ENCODE measurements at regions not wholly inside any gene's neighbourhood (a gene's known extent, or its start where the extent isn't known, plus 50 kb on each side); places are given as distances from the start of the nearest gene placed in this dataset.

- no peak overlapping the region for H3K9ac ChIP-seq (ENCODE audit: low read length)
- no peaks in the 10 kb centered on the region for H3K36me3 ChIP-seq (ENCODE audit: control insufficient read depth, low read depth, low read length)
- no peak overlapping the region for H3K4me3 ChIP-seq (ENCODE audit: low read length)
- H3K27ac ChIP-seq (ENCODE audit: low read length): no peak overlapping the region
- no peaks in the 10 kb centered on the region for H3K27me3 ChIP-seq (ENCODE audit: control insufficient read depth, insufficient read depth, low read length)
- H3K9me3 ChIP-seq (ENCODE audit: control insufficient read depth, low read depth, low read length): peaks cover 78% of the 10 kb centered on the region
- H3K4me1 ChIP-seq (ENCODE audit: control insufficient read depth, low read depth, low read length): no peaks in the 10 kb centered on the region
Observed at GRCh38 chr20:56060486-56060885, 55.2 kb upstream of the CBLN4 start.

GRCh38 chr20:56069016-56069415 lies 63.7 kb upstream of the CBLN4 start:
- Histone ChIP-seq H3K9ac (ENCODE audit: low read length) (no peak overlapping the region), H3K27me3 (ENCODE audit: control insufficient read depth, insufficient read depth, low read length) (no peaks in the 10 kb centered on the region), H3K36me3 (ENCODE audit: control insufficient read depth, low read depth, low read length) (no peaks in the 10 kb centered on the region), H3K4me3 (ENCODE audit: low read length) (no peak overlapping the region), H3K4me1 (ENCODE audit: control insufficient read depth, low read depth, low read length) (no peaks in the 10 kb centered on the region), H3K27ac (ENCODE audit: low read length) (no peak overlapping the region), H3K9me3 (ENCODE audit: control insufficient read depth, low read depth, low read length) (peaks cover 82% of the 10 kb centered on the region)

- H3K27me3 ChIP-seq (ENCODE audit: control insufficient read depth, insufficient read depth, low read length): no peaks in the 10 kb centered on the region
- no peak overlapping the region for H3K9ac ChIP-seq (ENCODE audit: low read length)
- no peaks in the 10 kb centered on the region for H3K4me1 ChIP-seq (ENCODE audit: control insufficient read depth, low read depth, low read length)
- peaks cover 79% of the 10 kb centered on the region for H3K9me3 ChIP-seq (ENCODE audit: control insufficient read depth, low read depth, low read length)
- H3K4me3 ChIP-seq (ENCODE audit: low read length): no peak overlapping the region
- no peak overlapping the region for H3K27ac ChIP-seq (ENCODE audit: low read length)
- no peaks in the 10 kb centered on the region for H3K36me3 ChIP-seq (ENCODE audit: control insufficient read depth, low read depth, low read length)
Observed at GRCh38 chr20:56072165-56072564, 66.8 kb upstream of the CBLN4 start.

- Histone ChIP-seq H3K27me3 (ENCODE audit: control insufficient read depth, insufficient read depth, low read length) (no peaks in the 10 kb centered on the region), H3K36me3 (ENCODE audit: control insufficient read depth, low read depth, low read length) (no peaks in the 10 kb centered on the region), H3K4me3 (ENCODE audit: low read length) (no peak overlapping the region), H3K27ac (ENCODE audit: low read length) (no peak overlapping the region), H3K4me1 (ENCODE audit: control insufficient read depth, low read depth, low read length) (no peaks in the 10 kb centered on the region), H3K9ac (ENCODE audit: low read length) (no peak overlapping the region), H3K9me3 (ENCODE audit: control insufficient read depth, low read depth, low read length) (peaks cover 75% of the 10 kb centered on the region)
Observed at GRCh38 chr20:56088375-56088774, 83.1 kb upstream of the CBLN4 start.

GRCh38 chr20:56091628-56092234 lies 86.4 kb upstream of the CBLN4 start:
- H3K4me3 ChIP-seq (ENCODE audit: low read length): no peak overlapping the region
- H3K9me3 ChIP-seq (ENCODE audit: control insufficient read depth, low read depth, low read length): peaks cover 73% of the 10 kb centered on the region
- H3K36me3 ChIP-seq (ENCODE audit: control insufficient read depth, low read depth, low read length): no peaks in the 10 kb centered on the region
- no peak overlapping the region for H3K9ac ChIP-seq (ENCODE audit: low read length)
- no peaks in the 10 kb centered on the region for H3K27me3 ChIP-seq (ENCODE audit: control insufficient read depth, insufficient read depth, low read length)
- H3K4me1 ChIP-seq (ENCODE audit: control insufficient read depth, low read depth, low read length): no peaks in the 10 kb centered on the region
- H3K27ac ChIP-seq (ENCODE audit: low read length): no peak overlapping the region

- Histone ChIP-seq H3K36me3 (ENCODE audit: control insufficient read depth, low read depth, low read length) (no peaks in the 10 kb centered on the region), H3K9me3 (ENCODE audit: control insufficient read depth, low read depth, low read length) (peaks cover 71% of the 10 kb centered on the region), H3K9ac (ENCODE audit: low read length) (no peak overlapping the region), H3K27me3 (ENCODE audit: control insufficient read depth, insufficient read depth, low read length) (no peaks in the 10 kb centered on the region), H3K4me3 (ENCODE audit: low read length) (no peak overlapping the region), H3K27ac (ENCODE audit: low read length) (no peak overlapping the region), H3K4me1 (ENCODE audit: control insufficient read depth, low read depth, low read length) (no peaks in the 10 kb centered on the region)
Observed at GRCh38 chr20:56094228-56094627, 88.9 kb upstream of the CBLN4 start.

- Histone ChIP-seq H3K4me3 (ENCODE audit: low read length) (no peak overlapping the region), H3K9ac (ENCODE audit: low read length) (no peak overlapping the region), H3K27me3 (ENCODE audit: control insufficient read depth, insufficient read depth, low read length) (no peaks in the 10 kb centered on the region), H3K36me3 (ENCODE audit: control insufficient read depth, low read depth, low read length) (no peaks in the 10 kb centered on the region), H3K27ac (ENCODE audit: low read length) (no peak overlapping the region), H3K4me1 (ENCODE audit: control insufficient read depth, low read depth, low read length) (no peaks in the 10 kb centered on the region), H3K9me3 (ENCODE audit: control insufficient read depth, low read depth, low read length) (peaks cover 82% of the 10 kb centered on the region)
Observed at GRCh38 chr20:56098981-56099500, 93.7 kb upstream of the CBLN4 start.

GRCh38 chr20:56111961-56112730 lies 106.8 kb upstream of the CBLN4 start:
- Histone ChIP-seq H3K36me3 (ENCODE audit: control insufficient read depth, low read depth, low read length) (no peaks in the 10 kb centered on the region), H3K9ac (ENCODE audit: low read length) (no peak overlapping the region), H3K27ac (ENCODE audit: low read length) (no peak overlapping the region), H3K4me1 (ENCODE audit: control insufficient read depth, low read depth, low read length) (no peaks in the 10 kb centered on the region), H3K4me3 (ENCODE audit: low read length) (no peak overlapping the region), H3K27me3 (ENCODE audit: control insufficient read depth, insufficient read depth, low read length) (no peaks in the 10 kb centered on the region), H3K9me3 (ENCODE audit: control insufficient read depth, low read depth, low read length) (peaks cover 71% of the 10 kb centered on the region)

GRCh38 chr20:56117350-56117749 lies 112.0 kb upstream of the CBLN4 start:
- Histone ChIP-seq H3K4me3 (ENCODE audit: low read length) (no peak overlapping the region), H3K27me3 (ENCODE audit: control insufficient read depth, insufficient read depth, low read length) (no peaks in the 10 kb centered on the region), H3K36me3 (ENCODE audit: control insufficient read depth, low read depth, low read length) (no peaks in the 10 kb centered on the region), H3K4me1 (ENCODE audit: control insufficient read depth, low read depth, low read length) (no peaks in the 10 kb centered on the region), H3K27ac (ENCODE audit: low read length) (no peak overlapping the region), H3K9ac (ENCODE audit: low read length) (no peak overlapping the region), H3K9me3 (ENCODE audit: control insufficient read depth, low read depth, low read length) (peaks cover 88% of the 10 kb centered on the region)

GRCh38 chr20:56121850-56122249 lies 116.5 kb upstream of the CBLN4 start:
- H3K4me3 ChIP-seq (ENCODE audit: low read length): no peak overlapping the region
- H3K4me1 ChIP-seq (ENCODE audit: control insufficient read depth, low read depth, low read length): no peaks in the 10 kb centered on the region
- no peak overlapping the region for H3K9ac ChIP-seq (ENCODE audit: low read length)
- H3K9me3 ChIP-seq (ENCODE audit: control insufficient read depth, low read depth, low read length): peaks cover 82% of the 10 kb centered on the region
- H3K36me3 ChIP-seq (ENCODE audit: control insufficient read depth, low read depth, low read length): no peaks in the 10 kb centered on the region
- no peaks in the 10 kb centered on the region for H3K27me3 ChIP-seq (ENCODE audit: control insufficient read depth, insufficient read depth, low read length)
- no peak overlapping the region for H3K27ac ChIP-seq (ENCODE audit: low read length)

- H3K9me3 ChIP-seq (ENCODE audit: control insufficient read depth, low read depth, low read length): peaks cover 78% of the 10 kb centered on the region
- H3K4me3 ChIP-seq (ENCODE audit: low read length): no peak overlapping the region
- H3K4me1 ChIP-seq (ENCODE audit: control insufficient read depth, low read depth, low read length): no peaks in the 10 kb centered on the region
- no peaks in the 10 kb centered on the region for H3K27me3 ChIP-seq (ENCODE audit: control insufficient read depth, insufficient read depth, low read length)
- no peak overlapping the region for H3K9ac ChIP-seq (ENCODE audit: low read length)
- H3K36me3 ChIP-seq (ENCODE audit: control insufficient read depth, low read depth, low read length): no peaks in the 10 kb centered on the region
- no peak overlapping the region for H3K27ac ChIP-seq (ENCODE audit: low read length)
Observed at GRCh38 chr20:56143759-56144158, 104.8 kb upstream of the MC3R start.

- H3K27ac ChIP-seq (ENCODE audit: low read length): no peak overlapping the region
- H3K9me3 ChIP-seq (ENCODE audit: control insufficient read depth, low read depth, low read length): peaks cover 79% of the 10 kb centered on the region
- H3K4me1 ChIP-seq (ENCODE audit: control insufficient read depth, low read depth, low read length): no peaks in the 10 kb centered on the region
- H3K36me3 ChIP-seq (ENCODE audit: control insufficient read depth, low read depth, low read length): no peaks in the 10 kb centered on the region
- no peaks in the 10 kb centered on the region for H3K27me3 ChIP-seq (ENCODE audit: control insufficient read depth, insufficient read depth, low read length)
- no peak overlapping the region for H3K9ac ChIP-seq (ENCODE audit: low read length)
- H3K4me3 ChIP-seq (ENCODE audit: low read length): no peak overlapping the region
Observed at GRCh38 chr20:56151834-56152233, 96.7 kb upstream of the MC3R start.
